H1 (cell line): ENCODE measurements at regions not wholly inside any gene's neighbourhood (a gene's known extent, or its start where the extent isn't known, plus 50 kb on each side); places are given as distances from the start of the nearest gene placed in this dataset.

Source experiments
- CTCF ChIA-PET: fragments of 300-600 bp; sonication (Branson Sonifier 250); formaldehyde crosslinking; loops from one replicate; lab custom pipeline; 2021; ENCODE audit not compliant: partially characterized antibody; lab: Charles Lee
- POLR2A ChIA-PET: fragments of 300-600 bp; sonication (Branson Sonifier 250); formaldehyde crosslinking; loops from one replicate; lab custom pipeline; 2021; ENCODE audit warnings: inconsistent platforms; ENCODE audit not compliant: partially characterized antibody; lab: Charles Lee
- DNase-seq, 2 experiments: peaks; one replicate each; pipeline versions ENCODE4 v3.0.0 to v3.0.0-alpha.2; 2010 to 2022; ENCODE audit warnings: low spot score in 2 of 2, low read depth in 1 of 2, mixed read lengths in 1 of 2
- FAIRE-seq: peaks from 2 replicates; lab custom pipeline; 2011; peaks lifted over from hg19 to GRCh38; lab: Jason Lieb, UNC
- H2AFZ ChIP-seq: 2 replicates; pipeline ENCODE4 v1.8.1; 2012; ENCODE audit warnings: low read length, inconsistent platforms
- H2AK5ac ChIP-seq: 2 replicates; pipeline ENCODE4 v1.6.1; 2013; ENCODE audit warnings: low read depth, low read length
- H2BK120ac ChIP-seq: replicated peaks from 2 replicates; pipeline ENCODE3; 2013; ENCODE audit warnings: low read depth, low read length, inconsistent platforms
- H2BK12ac ChIP-seq: 2 replicates; pipeline ENCODE4 v1.6.1; 2013; ENCODE audit warnings: low read depth, low read length
- H2BK15ac ChIP-seq: 2 replicates; pipeline ENCODE4 v1.6.1; 2013; ENCODE audit warnings: low read length
- H2BK20ac ChIP-seq: 2 replicates; pipeline ENCODE4 v1.6.1; 2013; ENCODE audit warnings: low read length
- H2BK5ac ChIP-seq: 2 replicates; pipeline ENCODE4 v1.6.1; 2013; ENCODE audit warnings: low read depth, low read length
- H3K14ac ChIP-seq: 2 replicates; pipeline ENCODE4 v1.6.1; 2013; ENCODE audit warnings: inconsistent platforms; ENCODE audit not compliant: insufficient read length
- H3K18ac ChIP-seq: 2 replicates; pipeline ENCODE4 v1.6.1; 2013; ENCODE audit warnings: low read length; ENCODE audit errors: extremely low read depth
- H3K23ac ChIP-seq: 2 replicates; pipeline ENCODE4 v1.6.1; 2013; ENCODE audit warnings: inconsistent platforms; ENCODE audit not compliant: insufficient read length
- H3K23me2 ChIP-seq: 2 replicates; pipeline ENCODE4 v1.6.1; 2013; ENCODE audit warnings: low read depth, low read length
- H3K27ac ChIP-seq: 2 replicates; pipeline ENCODE4 v1.6.1; 2011; ENCODE audit warnings: low read depth, low read length, inconsistent platforms
- H3K27me3 ChIP-seq, 4 experiments: replicated peaks in 1 of 4; 1 replicate in 1 of 4; 2 replicates in 3 of 4; pipeline versions ENCODE4 v1.6.1 to v1.8.1; 2011 to 2013; ENCODE audit warnings: low read length in 3 of 4, mild to moderate bottlenecking in 3 of 4, inconsistent platforms in 2 of 4, mixed read lengths in 2 of 4, moderate library complexity in 1 of 4; ENCODE audit not compliant: control insufficient read depth in 3 of 4, insufficient read depth in 3 of 4; ENCODE audit errors: extremely low read depth in 1 of 4
- H3K36me3 ChIP-seq, 4 experiments: 2 replicates each; pipeline versions ENCODE4 v1.6.1 to v1.8.1; 2011 to 2013; ENCODE audit warnings: mild to moderate bottlenecking in 4 of 4, low read length in 3 of 4, moderate library complexity in 2 of 4, control low read depth in 1 of 4, inconsistent platforms in 1 of 4; ENCODE audit not compliant: insufficient read depth in 4 of 4, control insufficient read depth in 2 of 4
- H3K4ac ChIP-seq: replicated peaks from 2 replicates; pipeline ENCODE3; 2013; ENCODE audit warnings: low read length, low read depth, mixed read lengths, inconsistent platforms; ENCODE audit not compliant: insufficient read length
- H3K4me1 ChIP-seq, 4 experiments: replicated peaks in 1 of 4; 1 replicate in 1 of 4; 2 replicates in 3 of 4; pipeline versions ENCODE4 v1.6.1 to v1.8.1; 2011 to 2013; ENCODE audit warnings: low read length in 3 of 4, inconsistent platforms in 2 of 4, mixed read lengths in 1 of 4; ENCODE audit not compliant: insufficient read depth in 4 of 4, control insufficient read depth in 3 of 4
- H3K4me2 ChIP-seq, 2 experiments: 2 replicates each; pipeline versions ENCODE4 v1.6.1 to v1.8.1; 2011 to 2013; ENCODE audit warnings: low read depth in 2 of 2, low read length in 2 of 2, control low read depth in 1 of 2, inconsistent platforms in 1 of 2, mild to moderate bottlenecking in 1 of 2; ENCODE audit not compliant: insufficient read depth in 1 of 2
- H3K4me3 ChIP-seq, 4 experiments: fragments of 200-600, 300-600 bp in 1 of 4; sonication (generic), shearing (Covaris generic), sonication (Bioruptor Twin) in 1 of 4; 2 replicates each; pipeline versions ENCODE4 v1.5.1 to v1.8.1; 2011 to 2016; ENCODE audit warnings: low read length in 4 of 4, low read depth in 3 of 4, control low read depth in 2 of 4, inconsistent platforms in 2 of 4, mild to moderate bottlenecking in 2 of 4, mixed read lengths in 1 of 4, moderate library complexity in 1 of 4; ENCODE audit not compliant: insufficient read depth in 2 of 4; ENCODE audit errors: extremely low read depth in 1 of 4
- H3K56ac ChIP-seq: replicated peaks from 2 replicates; pipeline ENCODE3; 2013; ENCODE audit warnings: low read depth, mild to moderate bottlenecking, mixed read lengths, low read length, inconsistent platforms; ENCODE audit not compliant: insufficient read length
- H3K79me1 ChIP-seq: 2 replicates; pipeline ENCODE4 v1.6.1; 2013; ENCODE audit warnings: low read depth, low read length, control low read depth
- H3K79me2 ChIP-seq, 2 experiments: 2 replicates each; pipeline versions ENCODE4 v1.6.1 to v1.8.1; 2012 to 2013; ENCODE audit warnings: low read length in 2 of 2, mild to moderate bottlenecking in 2 of 2, inconsistent platforms in 1 of 2; ENCODE audit not compliant: insufficient read depth in 2 of 2, control insufficient read depth in 1 of 2
- H3K9ac ChIP-seq, 4 experiments: replicated peaks in 1 of 4; 1 replicate in 1 of 4; 2 replicates in 3 of 4; pipeline versions ENCODE4 v1.6.1 to v1.8.1; 2011 to 2013; ENCODE audit warnings: low read depth in 3 of 4, low read length in 3 of 4, control low read depth in 2 of 4, mild to moderate bottlenecking in 2 of 4, moderate library complexity in 2 of 4, inconsistent platforms in 1 of 4; ENCODE audit errors: extremely low read depth in 1 of 4
- H3K9me3 ChIP-seq, 2 experiments: 2 replicates each; pipeline versions ENCODE4 v1.6.1 to v1.8.1; 2012 to 2013; ENCODE audit warnings: mild to moderate bottlenecking in 2 of 2, moderate library complexity in 2 of 2, control low read depth in 1 of 2, inconsistent platforms in 1 of 2, low read depth in 1 of 2, low read length in 1 of 2, mixed read lengths in 1 of 2; ENCODE audit not compliant: insufficient read depth in 2 of 2
- H4K20me1 ChIP-seq, 2 experiments: replicated peaks in 1 of 2; 2 replicates each; pipeline versions ENCODE3 to v1.8.1; 2011 to 2013; ENCODE audit warnings: inconsistent platforms in 2 of 2, low read length in 2 of 2, mild to moderate bottlenecking in 1 of 2; ENCODE audit not compliant: insufficient read depth in 2 of 2, control insufficient read depth in 1 of 2
- H4K5ac ChIP-seq: 2 replicates; pipeline ENCODE4 v1.6.1; 2013; ENCODE audit warnings: low read length, low read depth, mixed read lengths, inconsistent platforms; ENCODE audit not compliant: insufficient read length
- H4K8ac ChIP-seq: 2 replicates; pipeline ENCODE4 v1.8.0; 2013; ENCODE audit warnings: mild to moderate bottlenecking, moderate library complexity, low read length, inconsistent platforms; ENCODE audit not compliant: insufficient read depth; ENCODE audit errors: extremely low read depth
- H4K91ac ChIP-seq: replicated peaks from 2 replicates; pipeline ENCODE3; 2013; ENCODE audit warnings: low read length, mixed read lengths, inconsistent platforms; ENCODE audit not compliant: insufficient read length
- BRCA1 ChIP-seq: IDR thresholded peaks from 2 replicates; pipeline ENCODE4 v1.6.1; 2012; ENCODE audit warnings: low read depth, low read length, improper control_type of control experiment
- CHD2 ChIP-seq: IDR thresholded peaks from 2 replicates; pipeline ENCODE4 v1.6.1; 2012; ENCODE audit warnings: low read length, improper control_type of control experiment
- KDM4A ChIP-seq: IDR thresholded peaks from one replicate; pipeline ENCODE4 v1.7.1; 2012; ENCODE audit warnings: low read depth, mild to moderate bottlenecking, moderate library complexity, low read length, inconsistent platforms; ENCODE audit not compliant: severe bottlenecking
- SP1 ChIP-seq: IDR thresholded peaks from 2 replicates; pipeline ENCODE4 v1.6.1; 2011; ENCODE audit warnings: low read depth, low read length
- WGBS, 2 experiments: shearing (Covaris generic) in 1 of 2; methylation state at CpG; one replicate each; pipeline versions ENCODE4 v1.1.6 to v1.1.7; 2013 to 2015; ENCODE audit warnings: low lambda C conversion rate in 2 of 2, mixed read lengths in 2 of 2, inconsistent platforms in 1 of 2, low coverage in 1 of 2, missing lambda C conversion rate in 1 of 2; ENCODE audit not compliant: insufficient replicate concordance in 2 of 2, insufficient coverage in 1 of 2, insufficient read length in 1 of 2; ENCODE audit errors: extremely low coverage in 1 of 2, missing lambda C conversion rate in 1 of 2; 5-methylcytosine and 5-hydroxymethylcytosine counted together

DNA sequence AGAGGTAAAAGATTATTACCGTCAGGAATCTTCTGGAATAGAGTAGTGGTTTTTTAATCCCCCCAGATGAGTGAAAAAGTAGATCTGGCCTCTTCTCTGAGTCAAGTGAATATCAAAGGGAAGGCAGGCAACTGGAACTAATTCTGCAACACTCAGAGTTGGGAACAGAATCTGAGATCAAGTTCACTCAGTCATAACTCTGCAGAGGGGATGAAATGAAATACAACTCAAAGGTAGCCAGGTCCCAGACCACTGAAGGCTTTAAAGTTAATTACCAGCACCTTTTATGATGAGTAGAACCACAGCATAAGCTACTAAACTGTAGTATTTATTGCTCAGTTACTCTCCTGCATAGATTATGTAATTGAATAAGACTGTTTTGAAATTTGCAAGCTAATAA lies 455.6 kb upstream of the AKR1E2 start:
- H2BK120ac ChIP-seq = no peak overlapping the region
- no peaks in the 10 kb centered on the region for H3K9me3 ChIP-seq
- H2AFZ ChIP-seq = no peak overlapping the region
- ChIA-PET CTCF (no interaction called here), POLR2A (no interaction called here)
- H3K56ac ChIP-seq = no peak overlapping the region
- no peak overlapping the region for H3K23ac ChIP-seq
- no peak overlapping the region for H4K8ac ChIP-seq
- H2BK20ac ChIP-seq = no peak overlapping the region
- no peak overlapping the region for H3K18ac ChIP-seq
- no peak overlapping the region for H2BK12ac ChIP-seq
- no peak overlapping the region for H3K4me3 ChIP-seq
- no peak overlapping the region for H3K9ac ChIP-seq
- no peak overlapping the region for H3K4ac ChIP-seq
- no peaks in the 10 kb centered on the region for H4K20me1 ChIP-seq
- H3K14ac ChIP-seq = no peak overlapping the region
- no peaks in the 10 kb centered on the region for H3K79me1 ChIP-seq
- no peaks in the 10 kb centered on the region for H3K27me3 ChIP-seq
- H3K79me2 ChIP-seq = no peaks in the 10 kb centered on the region
- H3K23me2 ChIP-seq = no peaks in the 10 kb centered on the region
- no peak for FAIRE-seq
- WGBS, 2 experiments = 95% methylated on average over 1 of the region's 1 CpG; no CpG with 5 or more reads in 1 of the 2 experiments
- no peak overlapping the region for H3K4me2 ChIP-seq
- no peak overlapping the region for H4K91ac ChIP-seq
- H2BK15ac ChIP-seq = no peak overlapping the region
- no peaks in the 10 kb centered on the region for H3K36me3 ChIP-seq
- no peak overlapping the region for H3K27ac ChIP-seq
- no peaks in the 10 kb centered on the region for H3K4me1 ChIP-seq
- H2AK5ac ChIP-seq = no peak overlapping the region
- H2BK5ac ChIP-seq = no peak overlapping the region
- H4K5ac ChIP-seq = no peak overlapping the region
- no peak for DNase-seq
- TF ChIP-seq CHD2 = no peak
- TF ChIP-seq BRCA1 = no peak
- no peak for TF ChIP-seq KDM4A
- no peak for TF ChIP-seq SP1
